ENCODE measurements at regions not wholly inside any gene's neighbourhood (a gene's known extent, or its start where the extent isn't known, plus 50 kb on each side); places are given as distances from the start of the nearest gene placed in this dataset.
A peak's percentile ranks its signal among the peaks of the same experiment; 100 is the strongest.

DNA sequence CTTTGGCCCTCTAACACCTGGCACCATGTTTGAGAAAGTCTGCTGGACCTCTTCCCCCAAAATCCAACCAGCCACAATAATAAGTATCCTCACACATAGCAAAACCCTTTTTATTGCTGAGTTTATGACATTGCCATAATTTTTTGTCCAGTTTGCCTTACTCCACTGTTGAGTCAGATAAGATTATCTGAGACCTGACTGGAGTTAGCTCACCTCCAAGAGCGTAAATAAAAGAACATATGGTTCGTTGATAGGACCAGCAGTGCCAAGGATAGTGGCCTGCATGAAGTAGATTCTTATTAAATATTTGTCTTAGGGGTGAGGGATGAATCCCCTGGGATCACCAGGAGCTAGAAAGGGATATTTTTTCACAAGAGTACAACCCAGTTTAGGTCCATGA is 510.6 kb upstream of the MPDZ start:
- Histone ChIP-seq H3K4me3 (ENCODE audit: low read length in 3 of 3) (no peak overlapping the region), H3K9me3 (ENCODE audit: control insufficient read depth in 2 of 3, insufficient read depth in 1 of 3, low read length in 3 of 3) (no peaks in the 10 kb centered on the region), H3K27ac (ENCODE audit: low read depth in 2 of 2, low read length in 2 of 2) (no peak overlapping the region), H3K36me3 (ENCODE audit: control insufficient read depth in 2 of 3, insufficient read depth in 3 of 3, low read length in 3 of 3) (no peaks in the 10 kb centered on the region), H3K27me3 (ENCODE audit: control insufficient read depth, insufficient read depth, low read length) (no peaks in the 10 kb centered on the region), H3K4me1 (ENCODE audit: control insufficient read depth in 2 of 3, insufficient read depth in 2 of 3, low read depth in 1 of 3, low read length in 3 of 3) (no peaks in the 10 kb centered on the region), H3K9ac (ENCODE audit: low read length in 3 of 3) (no peak overlapping the region)
- TF ChIP-seq CTCF (IDR thresholded peaks at IDR 0.05; ENCODE audit: borderline replicate concordance, extremely low read depth, insufficient read depth), result no peak
- no peak for FAIRE-seq
- DNase-seq, result no peak
- intact Hi-C loops (cut with DNase I), result no loop called here

GRCh38 chr9:13787234-13787833 is 507.8 kb upstream of the MPDZ start:
- TF ChIP-seq CTCF (IDR thresholded peaks at IDR 0.05; ENCODE audit: borderline replicate concordance, extremely low read depth, insufficient read depth), result no peak

GRCh38 chr9:13786711-13787110 is 507.2 kb upstream of the MPDZ start:
- H3K9me3 ChIP-seq (ENCODE audit: control insufficient read depth in 2 of 3, insufficient read depth in 1 of 3, low read length in 3 of 3), result no peaks in the 10 kb centered on the region
- peak overlapping the region in 1 of 3 donors; percentile 18 for H3K4me3 ChIP-seq (ENCODE audit: low read length in 3 of 3)
- intact Hi-C loops (cut with DNase I), result no loop called here
- no peak for FAIRE-seq
- H3K4me1 ChIP-seq (ENCODE audit: control insufficient read depth in 2 of 3, insufficient read depth in 2 of 3, low read depth in 1 of 3, low read length in 3 of 3), result no peaks in the 10 kb centered on the region
- no peaks in the 10 kb centered on the region for H3K36me3 ChIP-seq (ENCODE audit: control insufficient read depth in 2 of 3, insufficient read depth in 3 of 3, low read length in 3 of 3)
- H3K9ac ChIP-seq (ENCODE audit: low read length in 3 of 3), result no peak overlapping the region
- DNase-seq, result no peak
- no peak for TF ChIP-seq CTCF (IDR thresholded peaks at IDR 0.05; ENCODE audit: borderline replicate concordance, extremely low read depth, insufficient read depth)
- no peak overlapping the region for H3K27ac ChIP-seq (ENCODE audit: low read depth in 2 of 2, low read length in 2 of 2)
- H3K27me3 ChIP-seq (ENCODE audit: control insufficient read depth, insufficient read depth, low read length), result no peaks in the 10 kb centered on the region

More at GRCh38 chr9:13787234-13787833, 507.8 kb upstream of the MPDZ start:
- intact Hi-C loops (cut with DNase I), result no loop called here
- DNase-seq, result peak in 2 of 5 donors; percentile 30 to 75
- peak overlapping the region; percentile 18 to 30 (median 23) for H3K4me3 ChIP-seq (ENCODE audit: low read length in 3 of 3)
- H3K9ac ChIP-seq (ENCODE audit: low read length in 3 of 3), result no peak overlapping the region
- no peaks in the 10 kb centered on the region for H3K9me3 ChIP-seq (ENCODE audit: control insufficient read depth in 2 of 3, insufficient read depth in 1 of 3, low read length in 3 of 3)
- H3K36me3 ChIP-seq (ENCODE audit: control insufficient read depth in 2 of 3, insufficient read depth in 3 of 3, low read length in 3 of 3), result no peaks in the 10 kb centered on the region
- H3K27ac ChIP-seq (ENCODE audit: low read depth in 2 of 2, low read length in 2 of 2), result peak overlapping the region in 1 of 2 donors; percentile 10
- H3K4me1 ChIP-seq (ENCODE audit: control insufficient read depth in 2 of 3, insufficient read depth in 2 of 3, low read depth in 1 of 3, low read length in 3 of 3), result no peaks in the 10 kb centered on the region
- no peak for FAIRE-seq
- H3K27me3 ChIP-seq (ENCODE audit: control insufficient read depth, insufficient read depth, low read length), result no peaks in the 10 kb centered on the region

DNA sequence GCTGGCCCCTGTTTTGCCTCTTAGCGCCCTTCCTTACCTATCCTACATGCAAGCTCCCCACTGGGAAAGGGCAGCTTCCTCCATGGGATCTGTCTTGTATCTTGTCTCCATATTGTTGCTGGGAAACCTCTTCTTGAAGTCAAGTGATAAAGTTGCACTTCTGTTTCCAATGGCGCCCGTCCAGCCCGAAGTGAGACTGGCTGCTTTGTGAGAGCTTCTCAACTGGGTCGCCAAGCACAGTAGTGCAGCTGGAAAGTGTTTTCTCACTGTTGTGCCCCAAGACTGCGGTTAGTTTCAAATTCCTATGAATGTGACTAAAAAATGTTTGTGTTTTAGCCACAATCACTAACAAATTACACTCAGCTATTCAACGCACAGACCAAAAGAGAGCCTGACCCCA is 506.6 kb upstream of the MPDZ start:
- no peaks in the 10 kb centered on the region for H3K36me3 ChIP-seq (ENCODE audit: control insufficient read depth in 2 of 3, insufficient read depth in 3 of 3, low read length in 3 of 3)
- H3K27me3 ChIP-seq (ENCODE audit: control insufficient read depth, insufficient read depth, low read length), result no peaks in the 10 kb centered on the region
- DNase-seq (peak in 1 of 5 donors; percentile 53), FAIRE-seq (no peak)
- TF ChIP-seq CTCF (IDR thresholded peaks at IDR 0.05; ENCODE audit: borderline replicate concordance, extremely low read depth, insufficient read depth), result no peak
- H3K27ac ChIP-seq (ENCODE audit: low read depth in 2 of 2, low read length in 2 of 2), result no peak overlapping the region
- H3K9me3 ChIP-seq (ENCODE audit: control insufficient read depth in 2 of 3, insufficient read depth in 1 of 3, low read length in 3 of 3), result no peaks in the 10 kb centered on the region
- intact Hi-C loops (cut with DNase I), result no loop called here
- no peak overlapping the region for H3K9ac ChIP-seq (ENCODE audit: low read length in 3 of 3)
- no peaks in the 10 kb centered on the region for H3K4me1 ChIP-seq (ENCODE audit: control insufficient read depth in 2 of 3, insufficient read depth in 2 of 3, low read depth in 1 of 3, low read length in 3 of 3)
- H3K4me3 ChIP-seq (ENCODE audit: low read length in 3 of 3), result no peak overlapping the region

Data from kidney (tissue), 13 donors.